ENCODE measurements at regions not wholly inside any gene's neighbourhood (a gene's known extent, or its start where the extent isn't known, plus 50 kb on each side); places are given as distances from the start of the nearest gene placed in this dataset.

DNA sequence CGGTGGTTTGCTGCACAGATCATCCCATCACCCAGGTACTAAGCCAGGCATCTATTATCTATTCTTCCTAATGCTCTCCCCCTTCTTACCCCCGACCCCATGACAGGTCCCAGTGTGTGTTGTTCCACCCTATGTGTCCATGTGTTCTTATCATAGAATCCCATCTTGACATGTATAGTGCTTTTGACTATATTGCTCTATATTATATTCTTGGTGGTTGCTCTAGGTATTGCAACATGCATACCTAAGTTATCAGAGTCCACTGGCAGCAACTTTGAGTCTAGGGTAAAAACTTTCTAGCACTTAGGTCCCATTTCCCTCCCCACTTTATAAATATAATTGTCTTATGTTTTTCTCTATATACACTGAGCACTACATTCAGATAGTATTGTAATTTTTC is 170.3 kb downstream of the TBX22 start:
- TF ChIP-seq, protein P1, sequence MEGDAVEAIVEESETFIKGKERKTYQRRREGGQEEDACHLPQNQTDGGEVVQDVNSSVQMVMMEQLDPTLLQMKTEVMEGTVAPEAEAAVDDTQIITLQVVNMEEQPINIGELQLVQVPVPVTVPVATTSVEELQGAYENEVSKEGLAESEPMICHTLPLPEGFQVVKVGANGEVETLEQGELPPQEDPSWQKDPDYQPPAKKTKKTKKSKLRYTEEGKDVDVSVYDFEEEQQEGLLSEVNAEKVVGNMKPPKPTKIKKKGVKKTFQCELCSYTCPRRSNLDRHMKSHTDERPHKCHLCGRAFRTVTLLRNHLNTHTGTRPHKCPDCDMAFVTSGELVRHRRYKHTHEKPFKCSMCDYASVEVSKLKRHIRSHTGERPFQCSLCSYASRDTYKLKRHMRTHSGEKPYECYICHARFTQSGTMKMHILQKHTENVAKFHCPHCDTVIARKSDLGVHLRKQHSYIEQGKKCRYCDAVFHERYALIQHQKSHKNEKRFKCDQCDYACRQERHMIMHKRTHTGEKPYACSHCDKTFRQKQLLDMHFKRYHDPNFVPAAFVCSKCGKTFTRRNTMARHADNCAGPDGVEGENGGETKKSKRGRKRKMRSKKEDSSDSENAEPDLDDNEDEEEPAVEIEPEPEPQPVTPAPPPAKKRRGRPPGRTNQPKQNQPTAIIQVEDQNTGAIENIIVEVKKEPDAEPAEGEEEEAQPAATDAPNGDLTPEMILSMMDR (IDR thresholded peaks at IDR 0.05; ENCODE audit: extremely low read depth in 1 of 2, insufficient read depth in 1 of 2, low read depth in 1 of 2, low read length in 2 of 2): no peak
- TF ChIP-seq, protein P2, sequence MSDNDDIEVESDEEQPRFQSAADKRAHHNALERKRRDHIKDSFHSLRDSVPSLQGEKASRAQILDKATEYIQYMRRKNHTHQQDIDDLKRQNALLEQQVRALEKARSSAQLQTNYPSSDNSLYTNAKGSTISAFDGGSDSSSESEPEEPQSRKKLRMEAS (IDR thresholded peaks at IDR 0.05; ENCODE audit: insufficient read depth, insufficient read length): no peak
- H4K20me1 ChIP-seq (replicated peaks; ENCODE audit: control insufficient read depth, extremely low read depth, insufficient read depth, low read length): no peaks in the 10 kb centered on the region
- ChIA-PET CTCF (no interaction called here), POLR2A (no interaction called here)
- intact Hi-C loops (cut with micrococcal nuclease): no loop called here
- no peaks in the 10 kb centered on the region for H3K9me1 ChIP-seq (replicated peaks; ENCODE audit: control insufficient read depth, extremely low read depth, insufficient read depth, low read length)
- dilution Hi-C loops (cut with MboI; ENCODE audit: extremely low pct_ligation_motif_present, low sequenced_read_pairs): no loop called here
- H3K27ac ChIP-seq (ENCODE audit: insufficient read depth, low read depth, low read length): no peak overlapping the region
- no peak overlapping the region for H3K9ac ChIP-seq (replicated peaks; ENCODE audit: extremely low read depth, insufficient read depth, low read length)
- no peaks in the 10 kb centered on the region for H3K27me3 ChIP-seq (ENCODE audit: control insufficient read depth in 2 of 2, insufficient read depth in 2 of 2, low read length in 2 of 2)
- H3K4me2 ChIP-seq (ENCODE audit: insufficient read depth, low read length): no peak overlapping the region
- H3K4me1 ChIP-seq (ENCODE audit: control insufficient read depth, extremely low read depth, insufficient read depth, low read length): no peaks in the 10 kb centered on the region
- no TSS peak for BruUV-seq (replicated peaks)
- FAIRE-seq (no peak), DNase-seq (ENCODE audit: low read depth, low spot score) (no peak)
- no peak overlapping the region for H3K4me3 ChIP-seq (replicated peaks in 1 of 3; ENCODE audit: insufficient read depth in 1 of 3, low read depth in 1 of 3, low read length in 3 of 3)
- no peaks in the 10 kb centered on the region for H3K36me3 ChIP-seq (ENCODE audit: control insufficient read depth in 2 of 2, extremely low read depth in 1 of 2, insufficient read depth in 2 of 2, low read length in 2 of 2)
- H2AFZ ChIP-seq (ENCODE audit: low read depth, low read length): no peak overlapping the region
- H3K9me3 ChIP-seq (replicated peaks; ENCODE audit: control insufficient read depth, insufficient read depth, low read length): no peaks in the 10 kb centered on the region
- H3K79me2 ChIP-seq (ENCODE audit: control insufficient read depth, insufficient read depth, low read length): no peaks in the 10 kb centered on the region

DNA sequence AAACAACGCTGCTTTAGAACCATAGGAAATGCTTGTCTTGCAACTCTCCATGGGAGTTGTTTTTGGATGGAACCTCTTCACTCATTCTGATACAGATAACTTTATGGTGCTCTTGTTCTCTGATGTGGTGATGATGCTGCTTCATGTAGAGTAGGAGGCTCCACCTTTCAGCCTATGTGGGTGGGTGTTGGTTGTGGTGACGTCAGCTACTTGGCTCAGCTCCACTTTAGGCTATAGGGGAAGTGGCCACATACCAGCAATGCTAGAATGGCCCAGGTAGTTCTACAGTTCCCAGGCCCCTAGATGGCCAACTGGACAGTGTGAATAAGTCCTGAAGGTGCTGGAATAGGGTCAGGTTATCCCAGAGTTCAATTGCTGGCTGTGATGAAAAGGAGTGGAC is 192.1 kb downstream of the TBX22 start:
- TF ChIP-seq POLR2A (IDR thresholded peaks at IDR 0.05; ENCODE audit: low read depth, low read length) (no peak), POLR2AphosphoS5 (IDR thresholded peaks at IDR 0.05; ENCODE audit: insufficient read depth, low read depth, low read length) (no peak), MYC (IDR thresholded peaks at IDR 0.05; ENCODE audit: low read depth, low read length) (no peak), FOS (IDR thresholded peaks at IDR 0.05; ENCODE audit: borderline replicate concordance, insufficient read depth, low read length) (no peak), EZH2 (IDR thresholded peaks at IDR 0.05; ENCODE audit: borderline replicate concordance, low read depth, low read length, severe bottlenecking) (no peak), JUN (IDR thresholded peaks at IDR 0.05; ENCODE audit: borderline replicate concordance, insufficient read depth, insufficient read length, low read depth) (no peak), GATA2 (IDR thresholded peaks at IDR 0.05; ENCODE audit: insufficient read depth, insufficient read length, low read depth, low read length) (no peak)
- TF ChIP-seq, protein P1 (IDR thresholded peaks at IDR 0.05; ENCODE audit: extremely low read depth in 1 of 2, insufficient read depth in 1 of 2, low read depth in 1 of 2, low read length in 2 of 2): no peak
- TF ChIP-seq, protein P2 (IDR thresholded peaks at IDR 0.05; ENCODE audit: insufficient read depth, insufficient read length): no peak
- Histone ChIP-seq H3K9ac (replicated peaks; ENCODE audit: extremely low read depth, insufficient read depth, low read length) (no peak overlapping the region), H3K4me2 (ENCODE audit: insufficient read depth, low read length) (no peak overlapping the region), H4K20me1 (replicated peaks; ENCODE audit: control insufficient read depth, extremely low read depth, insufficient read depth, low read length) (no peaks in the 10 kb centered on the region), H3K4me3 (replicated peaks in 1 of 3; ENCODE audit: insufficient read depth in 1 of 3, low read depth in 1 of 3, low read length in 3 of 3) (no peak overlapping the region), H3K27ac (ENCODE audit: insufficient read depth, low read depth, low read length) (no peak overlapping the region), H3K9me1 (replicated peaks; ENCODE audit: control insufficient read depth, extremely low read depth, insufficient read depth, low read length) (no peaks in the 10 kb centered on the region), H3K4me1 (ENCODE audit: control insufficient read depth, extremely low read depth, insufficient read depth, low read length) (no peaks in the 10 kb centered on the region), H3K79me2 (ENCODE audit: control insufficient read depth, insufficient read depth, low read length) (no peaks in the 10 kb centered on the region), H3K27me3 (ENCODE audit: control insufficient read depth in 2 of 2, insufficient read depth in 2 of 2, low read length in 2 of 2) (no peaks in the 10 kb centered on the region), H3K9me3 (replicated peaks; ENCODE audit: control insufficient read depth, insufficient read depth, low read length) (no peaks in the 10 kb centered on the region), H3K36me3 (ENCODE audit: control insufficient read depth in 2 of 2, extremely low read depth in 1 of 2, insufficient read depth in 2 of 2, low read length in 2 of 2) (no peaks in the 10 kb centered on the region), H2AFZ (ENCODE audit: low read depth, low read length) (no peak overlapping the region)
- dilution Hi-C loops (cut with MboI; ENCODE audit: extremely low pct_ligation_motif_present, low sequenced_read_pairs): no loop called here
- intact Hi-C loops (cut with micrococcal nuclease): no loop called here
- POLR2A ChIA-PET: no interaction called here
- DNase-seq (ENCODE audit: low read depth, low spot score) (no peak), FAIRE-seq (no peak)
- no TSS peak for BruUV-seq (replicated peaks)
- CTCF ChIA-PET: no interaction called here
